ENCODE measurements at regions not wholly inside any gene's neighbourhood (a gene's known extent, or its start where the extent isn't known, plus 50 kb on each side); places are given as distances from the start of the nearest gene placed in this dataset.
"Not testable (repeated sequence)": the region's sequence is repeated elsewhere in the genome, so short reads cannot be mapped to it uniquely, and the experiment has no call there.

GRCh38 chr3:31100519-31100918, 206.1 kb upstream of the GADL1 start:
- DNase-seq (ENCODE audit: low read depth) = no peak

GRCh38 chr3:31101285-31101684, 206.8 kb upstream of the GADL1 start:
- not testable (repeated sequence) for DNase-seq (ENCODE audit: low read depth)

DNA sequence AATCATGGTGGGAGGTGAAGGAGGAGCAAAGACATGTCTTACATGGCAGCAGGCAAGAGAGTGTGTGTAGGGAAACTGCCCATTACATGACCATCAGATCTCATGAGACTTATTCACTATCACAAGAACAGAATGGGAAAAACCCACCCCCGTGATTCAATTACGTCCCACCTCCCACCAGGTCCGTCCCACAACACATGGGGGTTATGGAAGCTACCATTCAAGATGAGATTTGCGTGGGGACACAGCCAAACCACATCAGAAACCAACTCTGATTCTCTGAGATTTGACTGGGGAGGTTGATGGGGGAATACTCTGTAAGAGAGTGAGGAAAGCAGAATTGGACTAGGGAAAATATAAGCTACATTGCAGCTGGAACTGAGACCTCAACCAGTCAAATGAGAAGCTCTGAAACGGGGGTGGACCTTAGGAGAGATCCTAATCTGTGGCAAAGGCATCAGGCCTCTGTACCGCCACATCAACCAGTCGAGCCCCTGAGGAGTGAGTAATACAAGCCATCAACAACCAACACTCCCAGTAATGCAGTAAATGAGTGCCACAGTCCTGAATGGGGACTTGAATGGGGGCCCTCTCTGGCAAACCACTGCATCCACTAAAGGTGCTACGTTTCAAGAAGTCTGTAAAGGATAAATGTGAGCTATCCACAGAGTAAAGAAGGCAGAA, 207.9 kb upstream of the GADL1 start:
- no peak for DNase-seq (ENCODE audit: low read depth)

DNA sequence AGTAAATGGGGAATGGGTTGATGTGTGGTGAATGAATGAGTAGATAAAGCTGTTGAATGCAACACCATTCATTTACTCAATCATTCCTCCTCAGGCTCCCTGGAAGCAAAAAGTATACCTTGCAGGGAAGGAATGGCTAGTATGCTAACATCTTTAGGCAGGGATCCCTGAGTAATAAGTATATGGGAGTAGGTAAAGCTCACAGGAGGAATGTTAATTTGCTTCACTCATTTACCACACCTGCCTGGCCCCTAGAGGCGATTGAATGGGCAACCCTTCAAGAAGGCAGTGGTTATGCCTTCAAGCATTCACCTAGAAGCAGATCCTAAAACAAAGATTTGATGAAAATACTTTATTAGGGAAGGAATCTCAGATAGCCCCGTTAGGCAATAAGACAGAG, 208.7 kb upstream of the GADL1 start:
- DNase-seq (ENCODE audit: low read depth) = no peak

DNA sequence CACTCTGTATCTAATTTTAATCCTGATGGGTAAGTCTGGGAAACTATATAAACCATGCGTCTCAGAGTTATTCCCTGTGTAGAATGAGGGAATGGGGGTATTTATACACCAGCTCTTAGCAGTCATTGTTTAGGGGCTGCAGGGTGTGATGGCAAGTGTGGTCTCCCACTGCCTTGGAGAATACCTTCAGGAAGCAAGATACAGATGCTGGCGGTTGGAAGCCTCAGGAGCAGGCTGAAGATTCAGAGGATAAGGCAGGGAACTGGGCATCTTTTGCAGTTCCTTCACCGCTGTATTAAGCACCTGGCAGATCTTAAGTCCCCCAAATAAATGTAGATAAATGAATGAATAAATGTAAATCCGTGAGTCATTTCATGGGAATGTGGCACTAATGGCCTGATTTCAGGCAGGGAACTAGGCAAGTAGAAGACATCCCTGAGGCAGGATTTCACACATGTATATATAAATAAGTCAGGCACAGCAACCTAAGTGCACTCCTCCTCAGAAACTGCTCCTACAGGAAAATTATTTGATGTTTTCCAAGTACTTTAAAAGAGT, 209.2 kb upstream of the GADL1 start:
- no peak for DNase-seq (ENCODE audit: low read depth)

GRCh38 chr3:31105011-31105410, 210.6 kb upstream of the GADL1 start:
- DNase-seq (ENCODE audit: low read depth) = no peak

GRCh38 chr3:31105438-31106077, 211.1 kb upstream of the GADL1 start:
- DNase-seq (ENCODE audit: low read depth) = peak; percentile 88

- DNase-seq (ENCODE audit: low read depth) = peak; percentile 29
These were observed 211.7 kb upstream of the GADL1 start for GRCh38 chr3:31106204-31106603.

DNA sequence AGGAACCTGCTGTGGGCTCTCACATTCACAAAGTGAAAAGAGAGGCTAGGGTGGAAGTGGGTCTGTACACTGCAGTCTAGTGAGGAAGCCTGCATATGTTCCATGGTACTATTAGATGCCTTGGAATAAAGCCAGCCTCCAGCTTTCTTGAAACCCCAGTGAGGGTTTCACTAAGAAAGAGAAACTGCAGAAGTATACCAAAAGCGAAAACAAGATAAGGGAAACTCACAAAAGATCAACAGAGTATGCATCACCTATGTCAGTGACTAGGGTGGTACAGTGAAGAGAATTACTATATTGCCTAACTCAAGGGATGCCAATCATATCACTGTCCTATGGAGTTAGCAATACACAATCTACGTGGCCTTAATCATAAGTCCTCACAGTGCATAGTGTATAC, 212.5 kb upstream of the GADL1 start:
- DNase-seq (ENCODE audit: low read depth) = no peak

DNA sequence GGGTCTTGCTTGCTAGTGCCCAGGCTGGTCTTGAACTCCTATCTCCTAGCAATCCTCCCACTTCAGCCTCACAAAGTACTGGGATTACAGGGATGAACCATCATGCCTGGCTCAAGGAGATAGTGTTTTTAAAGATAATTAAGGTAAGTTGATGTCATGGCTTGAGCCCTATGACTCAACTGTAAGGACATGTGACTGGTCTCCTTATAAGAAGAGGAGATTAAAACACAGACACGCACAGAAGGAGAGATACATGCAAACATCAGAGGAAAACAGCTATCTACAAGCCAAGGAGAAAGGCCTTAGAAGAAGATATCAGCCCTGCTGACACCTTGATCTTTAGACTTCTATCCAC, 220.4 kb upstream of the GADL1 start:
- no peak for DNase-seq (ENCODE audit: low read depth)

- not testable (repeated sequence) for DNase-seq (ENCODE audit: low read depth)
These were observed 221.1 kb upstream of the GADL1 start for GRCh38 chr3:31115531-31115930.

GRCh38 chr3:31116651-31117050, 222.2 kb upstream of the GADL1 start:
- DNase-seq (ENCODE audit: low read depth) = no peak

- no peak for DNase-seq (ENCODE audit: low read depth)
These were observed 223.4 kb upstream of the GADL1 start for GRCh38 chr3:31117854-31118253.

GRCh38 chr3:31124373-31124772, 229.9 kb upstream of the GADL1 start:
- DNase-seq (ENCODE audit: low read depth) = no peak

DNA sequence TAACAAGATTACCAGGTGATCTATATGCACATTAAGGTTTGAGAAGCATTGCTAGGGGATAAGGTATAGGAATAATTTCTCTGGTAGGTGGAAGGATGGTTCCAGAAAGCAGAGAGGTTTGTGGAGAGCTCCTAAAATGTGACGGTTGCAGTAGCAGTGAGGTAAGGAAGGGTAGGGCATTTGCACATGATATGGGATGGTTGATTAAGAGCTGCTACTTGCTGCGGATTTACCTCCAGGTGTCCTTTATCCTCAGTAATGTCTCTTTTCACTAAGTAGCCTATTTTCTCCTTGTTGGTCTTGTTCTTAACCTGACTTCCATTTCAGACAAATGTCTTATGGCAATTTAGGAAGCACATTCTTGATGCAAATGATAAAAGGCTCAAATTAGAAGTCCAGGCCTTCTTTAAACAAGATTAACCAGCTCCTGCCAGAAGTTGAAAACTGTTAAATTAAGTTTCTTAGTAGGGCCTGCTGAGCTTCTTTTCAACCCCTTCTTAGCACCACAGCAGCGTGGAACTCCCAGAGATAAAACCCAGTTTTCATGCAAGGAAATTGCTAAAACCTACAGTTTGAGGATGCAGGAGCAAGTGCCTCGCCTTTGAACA, 231.1 kb upstream of the GADL1 start:
- no peak for DNase-seq (ENCODE audit: low read depth)

- DNase-seq (ENCODE audit: low read depth) = no peak
These were observed 234.8 kb upstream of the GADL1 start for GRCh38 chr3:31129241-31129640.

DNA sequence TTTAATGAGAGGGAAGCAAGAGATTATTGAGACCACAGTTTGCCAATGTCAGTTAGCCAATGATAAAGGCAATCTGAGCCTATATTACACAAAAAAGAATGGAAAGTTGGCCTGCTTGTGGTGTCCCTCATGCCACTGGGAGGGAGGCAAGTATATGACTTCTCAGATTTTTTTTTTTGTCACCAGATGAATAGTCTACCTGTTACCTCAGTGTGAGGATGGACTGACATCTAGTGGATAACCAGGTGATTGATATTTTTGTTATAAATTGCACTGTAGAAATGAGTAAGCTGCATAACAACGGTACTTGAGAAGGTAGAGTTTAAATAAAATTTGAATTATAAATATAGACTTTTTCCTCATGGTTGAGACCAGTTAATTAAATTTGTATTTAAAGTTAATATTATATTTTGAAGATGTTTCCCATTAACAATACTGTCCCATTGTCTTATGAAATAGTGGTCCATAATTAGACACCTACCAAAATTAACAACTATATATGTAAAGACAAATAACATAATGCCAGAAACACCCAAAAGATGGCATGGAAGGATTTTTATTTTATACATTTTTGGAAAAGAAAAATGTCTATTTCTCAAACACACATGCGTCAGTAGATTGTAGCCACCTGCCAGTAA, 237.8 kb upstream of the GADL1 start:
- DNase-seq (ENCODE audit: low read depth) = peak; percentile 31

DNA sequence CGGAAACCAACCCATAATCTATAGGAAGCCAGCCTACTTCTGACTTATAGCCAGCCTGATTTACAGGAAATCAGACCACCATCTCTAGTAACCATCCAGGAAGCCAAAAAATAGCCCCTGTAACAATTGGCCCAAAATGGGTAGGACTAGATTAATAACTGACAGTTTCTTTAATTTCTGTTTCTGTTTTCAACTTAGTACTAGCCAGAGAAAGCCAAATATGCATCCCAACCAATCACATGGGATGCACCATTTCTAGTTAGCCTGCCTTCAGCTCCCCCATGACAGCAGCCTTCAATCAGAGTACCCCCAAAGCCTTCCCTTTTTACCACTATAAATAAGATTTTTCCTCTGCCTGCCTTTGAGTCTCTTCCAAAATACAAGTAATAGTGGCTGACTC, 239.1 kb upstream of the GADL1 start:
- no peak for DNase-seq (ENCODE audit: low read depth)

DNA sequence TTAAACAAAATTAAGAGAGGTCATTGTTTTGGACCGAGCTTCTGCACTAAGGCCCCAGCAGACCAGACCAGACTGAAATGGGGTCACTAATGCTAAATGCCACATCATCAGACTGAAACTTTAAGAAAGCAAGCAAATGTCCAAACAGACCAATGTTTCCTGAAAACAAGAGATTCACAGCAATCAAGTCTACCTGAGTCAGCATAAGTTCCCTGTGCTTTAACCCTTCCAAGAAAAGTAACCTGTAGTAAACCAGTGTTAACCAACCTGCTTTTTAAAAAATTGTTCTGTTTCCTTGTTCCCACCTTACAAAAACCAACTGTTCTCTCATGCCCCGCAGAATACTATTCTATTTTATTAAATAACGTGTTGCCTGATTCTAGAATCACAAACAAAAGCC, 241.1 kb upstream of the GADL1 start:
- no peak for DNase-seq (ENCODE audit: low read depth)

GRCh38 chr3:31137718-31138465, 243.4 kb upstream of the GADL1 start:
- no peak for DNase-seq (ENCODE audit: low read depth)

DNA sequence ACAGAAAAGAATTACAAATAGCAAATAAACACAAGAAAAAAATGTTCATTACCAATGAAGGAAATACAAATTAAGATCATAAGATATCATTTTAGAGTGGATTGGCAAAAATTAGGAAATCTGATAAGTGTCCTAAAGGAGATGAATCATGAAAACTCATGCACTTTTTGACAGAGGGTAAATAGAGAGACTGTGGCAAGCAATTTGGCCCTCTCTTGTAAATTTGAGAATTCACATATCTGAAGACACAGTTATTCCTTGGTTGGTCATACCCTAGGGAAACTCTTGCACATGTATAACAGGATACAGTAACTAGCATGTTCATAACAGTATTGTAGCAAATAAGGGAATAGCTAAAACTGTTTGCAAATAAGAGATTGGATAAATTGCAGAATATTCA, 246.0 kb upstream of the GADL1 start:
- DNase-seq (ENCODE audit: low read depth) = no peak

DNA sequence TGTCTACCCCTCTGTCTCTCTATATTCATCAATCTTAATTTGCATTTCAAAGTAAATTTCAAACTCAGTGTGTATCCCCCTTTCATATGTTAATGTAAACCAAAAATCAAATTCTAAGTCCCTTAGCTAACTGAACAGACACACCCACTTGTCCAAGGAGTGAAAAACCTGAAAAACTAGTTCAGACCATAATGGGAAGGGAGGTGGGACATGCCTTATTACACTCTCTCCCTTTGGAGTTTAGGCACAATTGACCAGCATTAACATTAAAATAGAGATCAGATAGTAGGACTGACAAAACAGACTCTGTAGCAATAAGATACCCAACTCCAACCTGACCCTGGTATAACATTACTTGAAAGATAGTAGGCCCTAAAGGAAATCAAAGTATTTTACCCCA, 247.7 kb upstream of the GADL1 start:
- no peak for DNase-seq (ENCODE audit: low read depth)

Measured in HS-27A (cell line).